GM06990 (cell line): ENCODE measurements at regions not wholly inside any gene's neighbourhood (a gene's known extent, or its start where the extent isn't known, plus 50 kb on each side); places are given as distances from the start of the nearest gene placed in this dataset.

ENCODE experiments used
- DNase-seq: peaks from one replicate; pipeline ENCODE4 v3.0.0-alpha.2; 2011; ENCODE audit not compliant: insufficient read length; ENCODE audit errors: extremely low read depth
- H3K27me3 ChIP-seq: replicated peaks from 2 replicates; pipeline ENCODE4 v1.6.0; 2011; ENCODE audit warnings: low read length; ENCODE audit not compliant: control insufficient read depth, insufficient read depth
- H3K36me3 ChIP-seq: 2 replicates; pipeline ENCODE4 v1.5.1; 2011; ENCODE audit warnings: low read length; ENCODE audit not compliant: control insufficient read depth, insufficient read depth
- H3K4me3 ChIP-seq: replicated peaks from 2 replicates; pipeline ENCODE4 v1.5.1; 2011; ENCODE audit warnings: low read depth, mild to moderate bottlenecking, control low read depth, low read length
- CTCF ChIP-seq: IDR thresholded peaks from 2 replicates; pipeline ENCODE4 v1.5.1; 2011; ENCODE audit warnings: low read length, control low read depth, mild to moderate bottlenecking, inconsistent platforms; ENCODE audit not compliant: insufficient read depth, poor library complexity, severe bottlenecking

DNA sequence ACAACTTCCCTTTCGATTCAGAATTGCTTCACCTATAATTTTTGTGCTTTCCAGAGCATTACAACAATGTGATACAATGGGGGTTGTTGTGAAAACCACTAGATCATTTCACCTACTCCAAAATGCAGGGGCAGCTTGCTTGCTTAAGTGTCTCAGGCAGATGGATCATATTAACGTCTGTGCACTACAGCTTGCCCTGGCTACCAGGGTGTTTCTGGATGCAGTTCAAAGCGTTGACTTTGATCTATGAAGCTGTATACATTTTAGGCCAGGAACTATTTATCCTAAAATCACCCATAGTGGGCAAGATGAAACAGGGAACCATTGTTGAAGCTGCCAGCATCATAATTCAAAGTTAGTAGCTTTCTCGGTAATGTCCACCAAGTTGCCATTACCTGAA is 339.5 kb upstream of the HSF2 start:
- Histone ChIP-seq H3K4me3 (no peak overlapping the region), H3K27me3 (no peaks in the 10 kb centered on the region), H3K36me3 (no peaks in the 10 kb centered on the region)
- no peak for TF ChIP-seq CTCF
- DNase-seq = no peak

DNA sequence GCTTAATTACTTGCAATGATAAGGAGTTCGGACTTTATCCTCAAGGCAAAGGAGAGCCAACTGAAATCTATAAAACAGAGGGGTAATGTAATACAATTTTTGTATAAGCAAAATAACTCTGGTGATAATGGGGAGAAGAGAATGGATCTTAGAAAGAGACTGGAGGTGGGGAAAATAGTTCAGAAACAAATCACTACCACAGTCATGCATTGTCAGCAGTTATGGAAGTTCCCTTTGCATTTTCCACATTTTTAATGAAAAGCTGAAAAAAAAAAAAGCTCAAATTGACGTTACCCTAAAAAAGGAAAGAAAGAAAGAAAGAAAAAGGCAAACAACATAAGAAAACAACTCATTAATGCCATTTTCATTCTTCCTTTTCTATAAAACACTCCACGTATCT is 337.6 kb upstream of the HSF2 start:
- no peak for DNase-seq
- TF ChIP-seq CTCF = no peak
- H3K4me3 ChIP-seq = no peak overlapping the region
- H3K27me3 ChIP-seq = no peaks in the 10 kb centered on the region
- H3K36me3 ChIP-seq = no peaks in the 10 kb centered on the region

DNA sequence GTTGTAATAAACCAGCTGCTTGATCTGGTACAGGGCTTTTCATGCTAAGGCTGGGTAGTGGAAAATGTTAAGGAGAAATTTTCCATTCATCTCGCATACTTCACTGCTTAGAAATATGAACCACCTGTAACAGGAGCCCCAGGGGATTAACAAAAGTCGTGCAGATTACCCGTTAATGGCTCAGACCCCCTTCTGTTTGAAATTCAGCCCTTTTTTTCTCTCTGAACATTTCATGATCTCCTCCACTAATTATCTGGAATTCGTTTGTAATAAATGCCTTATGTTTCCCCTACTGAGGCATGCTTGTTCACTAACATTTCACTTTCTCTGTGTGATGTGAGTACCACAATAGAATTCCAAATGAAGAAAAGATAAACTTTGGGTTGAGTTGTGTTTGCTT is 336.4 kb upstream of the HSF2 start:
- TF ChIP-seq CTCF = no peak
- no peaks in the 10 kb centered on the region for H3K36me3 ChIP-seq
- no peak overlapping the region for H3K4me3 ChIP-seq
- H3K27me3 ChIP-seq = no peaks in the 10 kb centered on the region
- no peak for DNase-seq

DNA sequence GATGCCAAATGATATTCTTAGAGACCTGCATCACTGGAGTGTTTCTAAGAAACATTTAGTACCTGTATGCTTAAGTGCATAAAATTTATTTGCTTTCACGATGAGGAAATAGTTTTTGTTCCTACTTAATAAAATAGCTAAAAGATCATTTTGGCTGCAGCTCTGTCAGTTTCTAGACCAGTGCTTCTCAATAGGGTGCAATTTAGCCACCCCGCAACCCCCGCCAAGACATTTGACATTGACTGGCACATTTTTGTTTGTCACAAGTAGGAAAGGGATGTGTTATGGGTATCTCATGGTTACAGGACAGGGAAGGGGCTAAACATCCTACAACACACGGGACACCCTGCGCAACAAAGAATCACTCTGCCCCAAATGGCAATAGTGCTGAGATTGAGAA is 335.7 kb upstream of the HSF2 start:
- no peak for DNase-seq
- H3K4me3 ChIP-seq = no peak overlapping the region
- H3K36me3 ChIP-seq = no peaks in the 10 kb centered on the region
- no peak for TF ChIP-seq CTCF
- H3K27me3 ChIP-seq = no peaks in the 10 kb centered on the region

GRCh38 chr6:122066200-122066599 is 333.3 kb upstream of the HSF2 start:
- no peaks in the 10 kb centered on the region for H3K27me3 ChIP-seq
- no peak for TF ChIP-seq CTCF
- DNase-seq = no peak

GRCh38 chr6:122068291-122068769 is 331.1 kb upstream of the HSF2 start:
- DNase-seq = no peak
- H3K4me3 ChIP-seq = no peak overlapping the region
- no peaks in the 10 kb centered on the region for H3K27me3 ChIP-seq
- no peak for TF ChIP-seq CTCF
- no peaks in the 10 kb centered on the region for H3K36me3 ChIP-seq

More at GRCh38 chr6:122066200-122066599, 333.3 kb upstream of the HSF2 start:
- no peaks in the 10 kb centered on the region for H3K36me3 ChIP-seq
- no peak overlapping the region for H3K4me3 ChIP-seq
